ENCODE measurements at regions not wholly inside any gene's neighbourhood (a gene's known extent, or its start where the extent isn't known, plus 50 kb on each side); places are given as distances from the start of the nearest gene placed in this dataset.

GRCh38 chr1:219391297-219391696 is 217.6 kb downstream of the LYPLAL1 start (continued):
- no peak for TF ChIP-seq PRDM2 (tag by site-specific recombination; IDR thresholded peaks at IDR 0.05; ENCODE audit: borderline replicate concordance)
- TF ChIP-seq BCL6B (tag by site-specific recombination; IDR thresholded peaks at IDR 0.05) = no peak
- no peak for TF ChIP-seq ZNF354C (tag by site-specific recombination; IDR thresholded peaks at IDR 0.05; ENCODE audit: borderline replicate concordance, low read depth)
- TF ChIP-seq ZNF639 (tag by site-specific recombination; IDR thresholded peaks at IDR 0.05) = no peak
- TF ChIP-seq PRDM10 (tag by site-specific recombination; IDR thresholded peaks at IDR 0.05) = no peak
- no peak for TF ChIP-seq TSHZ1 (tag by site-specific recombination; IDR thresholded peaks at IDR 0.05; ENCODE audit: borderline replicate concordance)
- no peak for TF ChIP-seq ZNF76 (tag by site-specific recombination; IDR thresholded peaks at IDR 0.05; ENCODE audit: borderline replicate concordance, low read depth)
- TF ChIP-seq ZNF324 (tag by site-specific recombination; IDR thresholded peaks at IDR 0.05) = no peak
- TF ChIP-seq KLF1 (tag by site-specific recombination; IDR thresholded peaks at IDR 0.05) = no peak

GRCh38 chr1:219387211-219387610 is 213.5 kb downstream of the LYPLAL1 start:
- no peaks in the 10 kb centered on the region for H3K4me1 ChIP-seq (ENCODE audit: control insufficient read depth, insufficient read depth, low read length)
- no peak overlapping the region for H3K27ac ChIP-seq (ENCODE audit: extremely low read depth, low read depth, low read length)
- ChIA-PET CTCF (interaction anchor here (0.6 to 1.5 kb wide), 6 partner anchors 14 to 1057 kb away, joined by 3 to 7 read pairs (median 4); no protein-coding TSS in a partner anchor), POLR2A (no interaction called here)
- H3K36me3 ChIP-seq (ENCODE audit: control insufficient read depth in 2 of 2, insufficient read depth in 1 of 2, low read length in 2 of 2) = no peaks in the 10 kb centered on the region
- H3K9me3 ChIP-seq (ENCODE audit: control insufficient read depth, insufficient read depth, low read depth, low read length) = no peaks in the 10 kb centered on the region
- H3K4me3 ChIP-seq (ENCODE audit: low read depth, low read length) = no peak overlapping the region
- TF ChIP-seq ZNF2 (tag by site-specific recombination; IDR thresholded peaks at IDR 0.05) (no peak), ZNF423 (tag by site-specific recombination; IDR thresholded peaks at IDR 0.05) (no peak), ZNF791 (tag by site-specific recombination; IDR thresholded peaks at IDR 0.05) (no peak), PRDM1 (tag by site-specific recombination; IDR thresholded peaks at IDR 0.05) (no peak), ZNF777 (tag by site-specific recombination; IDR thresholded peaks at IDR 0.05; ENCODE audit: borderline replicate concordance) (no peak), ZNF350 (tag by site-specific recombination; IDR thresholded peaks at IDR 0.05) (no peak), ZNF433 (tag by site-specific recombination; IDR thresholded peaks at IDR 0.05; ENCODE audit: low read depth) (no peak), ZNF677 (tag by site-specific recombination; IDR thresholded peaks at IDR 0.05) (no peak), ATF2 (tag by site-specific recombination; IDR thresholded peaks at IDR 0.05; ENCODE audit: low read depth) (no peak)
